A172 (cell line): ENCODE measurements at regions not wholly inside any gene's neighbourhood (a gene's known extent, or its start where the extent isn't known, plus 50 kb on each side); places are given as distances from the start of the nearest gene placed in this dataset.

Source experiments
- DNase-seq: peaks from one replicate; pipeline ENCODE4 v3.0.0-alpha.2; 2015; ENCODE audit warnings: low spot score

DNA sequence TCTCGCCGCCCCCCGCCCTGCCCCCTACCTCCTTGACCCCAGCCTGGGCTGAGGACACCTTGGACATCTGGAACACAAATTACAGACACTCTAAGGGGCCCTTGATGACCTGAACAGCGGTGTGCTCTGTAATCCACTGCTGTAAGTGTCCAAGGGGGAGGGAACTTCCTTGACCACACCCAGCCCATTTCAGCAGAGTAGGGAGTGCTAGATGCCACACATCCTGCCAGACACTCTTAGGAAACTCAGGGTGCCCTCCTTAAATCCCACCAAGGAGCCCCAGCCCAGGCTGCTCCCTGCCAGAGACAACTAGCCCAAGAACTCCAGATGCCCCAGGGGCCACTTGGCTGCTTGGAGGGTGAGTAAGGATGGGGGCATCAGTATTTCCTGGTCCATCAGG is 282.2 kb downstream of the RRAGC start:
- no peak for DNase-seq

DNA sequence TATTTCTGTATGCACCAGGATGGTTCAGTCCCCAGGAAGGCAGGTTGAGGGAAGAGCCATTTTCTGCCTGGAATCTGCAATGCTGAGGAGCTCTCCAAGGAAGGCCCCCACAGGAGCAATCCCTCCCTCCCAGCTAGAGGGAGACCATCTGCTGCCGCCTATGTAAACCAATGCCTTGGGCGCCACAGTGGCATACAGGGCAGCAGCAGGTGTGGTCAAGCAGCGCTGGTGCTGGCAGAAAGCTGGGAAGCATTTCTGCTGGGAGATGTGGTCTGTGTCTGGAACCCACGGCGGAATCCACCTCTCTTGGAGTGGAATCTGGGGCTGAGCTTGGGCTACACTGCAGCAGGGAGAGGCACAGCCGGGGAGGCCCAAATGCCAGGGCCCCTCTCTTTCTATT is 283.3 kb downstream of the RRAGC start:
- DNase-seq: no peak

DNA sequence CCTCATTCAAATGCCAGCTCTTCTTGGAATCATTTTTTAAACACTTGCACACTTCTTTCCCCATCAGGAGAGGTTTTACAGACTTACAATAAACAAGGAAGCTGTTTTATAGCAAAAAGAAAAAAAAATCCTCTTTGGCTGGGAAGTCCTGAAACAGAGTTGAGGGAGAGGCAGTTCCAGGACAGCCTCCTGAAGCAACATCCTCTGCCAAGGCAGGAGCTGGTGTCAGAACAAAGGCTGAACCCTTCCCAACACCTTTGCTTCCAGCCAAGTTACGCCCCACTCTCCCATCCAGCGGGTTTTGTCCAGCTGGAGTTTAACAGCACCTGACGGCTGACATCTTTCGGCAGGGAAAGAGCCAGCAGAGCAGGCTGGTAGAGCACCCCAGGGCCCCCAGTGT is 287.8 kb downstream of the RRAGC start:
- no peak for DNase-seq

DNA sequence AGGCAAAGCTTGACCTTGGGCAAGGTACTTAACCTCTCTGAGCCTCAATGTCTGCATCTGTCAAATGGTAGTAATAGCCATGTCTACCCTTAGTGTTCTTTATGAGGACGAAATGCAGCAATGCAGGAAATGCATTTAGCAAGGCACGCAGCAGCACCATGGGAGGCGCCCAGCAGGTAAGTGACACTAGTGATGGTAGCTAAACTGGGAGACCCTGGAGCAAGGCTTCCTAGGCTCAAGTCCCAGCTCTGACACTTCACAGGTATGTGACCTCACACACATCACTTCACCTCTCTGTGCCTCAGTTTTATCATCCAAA is 289.0 kb downstream of the RRAGC start:
- DNase-seq: no peak

DNA sequence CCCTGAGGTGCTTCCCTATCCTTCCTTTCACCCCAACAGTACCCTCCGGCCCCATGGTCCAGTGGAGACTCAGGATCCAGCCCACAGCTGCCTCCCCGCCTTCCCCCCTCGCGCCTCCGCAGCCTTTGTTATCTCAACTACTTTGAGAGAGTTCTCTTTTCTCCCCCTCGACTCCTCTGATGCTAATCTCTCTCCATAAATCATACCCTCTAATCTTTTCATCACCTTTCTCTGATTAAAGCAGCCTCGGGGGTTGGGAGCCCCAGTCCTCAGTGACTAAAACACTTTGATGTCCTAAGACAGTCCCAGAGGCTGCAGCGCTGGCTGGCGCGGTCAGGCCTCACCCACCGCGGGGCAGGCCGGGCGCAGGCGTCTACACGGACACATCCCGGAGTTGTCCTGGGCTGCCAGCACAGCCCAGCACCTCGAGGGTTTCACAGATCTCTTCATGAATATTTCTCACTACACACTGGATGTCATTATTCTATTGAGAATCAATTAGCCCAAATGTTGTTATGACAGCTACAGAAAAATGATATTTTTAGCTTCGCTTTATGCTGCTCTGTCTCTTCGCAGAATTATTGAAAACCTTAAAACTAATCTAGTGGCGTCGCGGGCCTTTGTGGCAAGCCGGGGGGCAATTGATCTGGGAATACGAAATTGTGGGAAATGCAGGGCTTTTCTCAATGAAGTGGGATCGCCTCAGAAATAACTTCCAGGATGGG is 289.5 kb downstream of the RRAGC start:
- DNase-seq: no peak

DNA sequence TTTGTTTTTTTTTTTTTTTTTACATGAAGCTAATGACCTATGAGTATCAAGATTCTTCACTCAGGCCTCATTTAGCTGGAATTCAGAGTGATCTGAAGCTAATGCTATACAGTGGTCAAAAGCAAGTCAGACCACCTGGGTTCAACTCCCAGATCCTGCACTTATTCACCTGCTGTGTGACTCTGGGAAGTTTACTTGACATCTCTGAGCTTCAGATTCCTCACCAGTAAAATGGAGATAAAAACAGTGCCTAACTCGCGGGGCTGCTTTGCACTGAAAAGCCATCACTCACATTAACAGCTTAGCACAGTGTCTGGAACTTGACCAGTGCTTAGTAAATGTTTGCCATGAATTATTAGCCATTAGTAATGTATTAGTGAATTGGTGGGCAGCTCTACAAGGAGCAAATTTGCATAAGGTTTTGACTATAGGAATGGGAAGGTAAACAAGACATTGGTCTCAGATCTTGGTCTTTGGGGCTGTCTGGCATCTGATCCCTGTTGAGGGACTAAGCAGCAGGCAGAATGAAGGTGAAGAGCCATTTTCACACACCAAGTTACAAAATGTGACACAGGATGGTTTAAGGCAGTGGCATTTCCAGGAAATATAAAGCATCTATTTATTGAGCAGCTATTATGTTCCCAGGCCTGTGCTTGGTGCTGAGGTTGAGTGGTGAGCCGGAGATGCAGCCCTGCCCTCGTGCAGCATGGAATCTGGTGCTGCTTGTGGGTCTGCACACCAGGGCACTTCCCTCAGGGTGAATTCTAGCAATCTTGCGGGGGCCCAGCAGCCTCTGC is 291.3 kb downstream of the RRAGC start:
- no peak for DNase-seq

DNA sequence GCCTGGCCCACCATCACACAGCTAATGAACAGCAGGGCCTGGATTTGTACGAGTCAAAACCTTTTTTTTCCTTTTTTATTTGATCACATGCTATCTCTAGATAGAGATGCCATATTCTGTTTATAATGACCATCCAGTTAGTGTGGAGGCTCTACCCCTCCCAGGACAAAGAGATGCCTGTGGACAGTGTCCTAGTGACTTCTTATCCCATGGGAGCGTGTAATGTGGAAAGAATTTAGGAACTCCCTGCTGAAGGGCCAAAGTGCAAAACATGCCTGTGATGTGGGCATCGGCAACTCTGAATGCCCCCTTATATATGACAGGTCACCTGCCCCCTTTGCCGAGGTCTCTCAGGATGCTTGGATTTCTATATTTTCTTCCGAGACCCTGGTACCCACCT is 292.2 kb downstream of the RRAGC start:
- DNase-seq: no peak

DNA sequence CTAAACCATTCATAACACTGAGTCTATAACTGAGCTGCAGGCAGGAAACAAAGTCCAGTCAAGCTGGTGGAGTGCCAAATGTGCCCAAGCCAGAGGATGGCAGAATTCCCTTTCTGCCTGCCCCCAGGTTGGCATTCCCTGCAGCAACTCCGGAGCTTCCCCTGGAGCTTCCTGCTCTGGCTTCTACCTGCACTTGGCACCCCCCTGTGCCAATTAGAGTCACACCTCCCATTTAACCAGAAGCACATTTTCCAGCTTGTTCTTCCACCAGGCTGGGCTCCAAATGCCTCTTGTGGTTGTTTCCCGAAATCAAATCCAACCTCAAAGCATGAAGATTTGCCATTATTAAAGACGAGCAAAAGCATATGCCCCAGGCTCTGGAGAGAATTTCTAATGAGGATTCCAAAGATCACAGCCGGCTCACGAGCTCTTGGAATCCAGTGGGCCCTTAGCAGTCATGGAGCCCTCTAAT is 294.5 kb downstream of the RRAGC start:
- no peak for DNase-seq

DNA sequence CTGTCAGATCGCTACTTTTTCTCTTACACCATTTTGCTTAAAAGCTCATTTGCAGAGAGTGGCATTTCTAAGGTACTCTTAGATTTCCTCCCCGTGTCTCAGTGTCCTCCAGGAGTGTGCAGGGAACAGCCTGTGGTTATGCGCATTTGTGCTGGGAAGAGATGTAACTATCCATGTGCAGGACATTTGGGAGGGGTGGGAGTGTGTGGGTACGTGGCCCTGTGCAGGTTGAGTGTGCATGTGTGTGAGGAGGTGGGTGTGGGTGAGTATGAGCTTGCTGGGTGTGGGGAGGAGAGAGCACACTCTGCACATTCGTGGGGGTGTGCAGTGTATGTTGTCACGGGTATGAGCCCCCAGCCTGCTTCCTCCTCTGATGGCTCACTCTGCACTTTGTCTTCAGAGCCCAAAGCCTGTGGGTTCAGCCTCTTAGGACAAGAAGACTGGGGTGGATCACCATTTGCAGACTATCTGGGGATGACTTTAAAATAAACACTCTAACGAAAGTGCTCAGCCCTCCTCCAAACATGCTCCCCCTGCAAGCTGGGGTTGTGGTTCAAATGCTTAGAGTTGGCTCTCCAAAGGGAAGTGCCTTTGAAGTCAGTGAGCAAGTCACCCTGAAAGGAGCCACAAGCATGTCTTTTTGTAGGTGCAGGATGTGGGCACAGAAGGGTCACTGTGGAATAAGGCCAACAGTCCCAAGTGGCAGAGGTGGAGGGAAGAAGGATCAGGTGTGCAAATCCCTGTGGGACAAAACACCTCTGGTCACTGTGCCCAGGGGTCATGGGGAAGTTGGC is 295.4 kb downstream of the RRAGC start:
- DNase-seq: no peak

DNA sequence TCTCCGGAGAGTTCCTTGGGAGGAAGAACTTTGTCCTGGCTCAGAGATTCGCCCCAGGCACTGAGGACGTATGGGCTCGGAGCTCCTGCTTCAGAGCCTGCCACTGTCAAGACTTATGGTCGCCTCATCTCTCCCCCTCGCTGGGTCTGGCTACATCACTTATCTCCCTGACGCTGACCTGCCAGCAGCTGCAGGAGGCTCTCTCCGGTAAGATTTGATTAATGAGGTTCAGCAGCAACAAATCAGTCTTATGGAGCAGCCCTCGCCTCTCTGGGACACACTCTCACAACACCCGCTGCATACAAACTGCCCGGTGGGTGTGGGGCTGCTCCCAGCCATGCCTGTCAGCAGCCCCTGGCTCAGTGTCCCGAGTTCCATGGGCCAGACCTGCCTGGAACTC is 297.8 kb downstream of the RRAGC start:
- no peak for DNase-seq

DNA sequence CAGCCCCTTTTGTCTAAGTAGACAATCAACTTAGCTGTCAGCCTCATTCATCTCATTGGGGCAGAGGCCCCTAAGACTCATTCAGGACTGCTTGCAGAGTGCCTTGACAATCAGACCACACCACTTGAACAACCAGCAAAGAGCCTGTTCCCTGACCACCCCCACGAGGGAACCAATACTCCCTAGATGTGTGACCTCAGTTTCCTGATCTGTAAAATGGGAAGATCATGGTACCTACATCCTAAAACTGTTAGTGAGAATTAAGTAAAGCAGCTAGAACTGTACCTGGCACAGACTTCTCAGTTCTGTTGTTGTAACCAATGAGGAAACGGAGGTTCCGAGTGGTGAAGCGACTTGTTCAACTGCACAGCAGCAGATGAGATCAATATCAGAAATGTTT is 298.5 kb downstream of the RRAGC start:
- no peak for DNase-seq

DNA sequence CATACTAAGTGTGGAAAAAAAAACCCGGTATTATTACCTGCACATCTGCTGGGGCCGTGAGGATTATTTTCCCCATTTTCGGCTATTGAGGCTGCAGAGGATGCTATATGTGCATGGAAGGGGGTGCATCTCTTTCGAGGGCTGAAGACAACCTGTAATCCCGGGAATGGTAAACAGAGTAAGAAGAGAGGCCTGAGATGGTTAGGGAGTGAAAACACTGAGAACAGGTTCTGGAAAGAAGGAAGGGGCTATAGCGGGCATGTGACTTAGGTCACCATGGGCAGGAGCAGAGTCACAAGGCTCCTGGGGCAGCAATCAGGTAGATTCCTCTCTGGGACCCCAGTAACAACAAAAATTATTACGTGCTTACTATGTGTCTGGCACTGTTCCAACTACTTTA is 299.1 kb downstream of the RRAGC start:
- DNase-seq: no peak

DNA sequence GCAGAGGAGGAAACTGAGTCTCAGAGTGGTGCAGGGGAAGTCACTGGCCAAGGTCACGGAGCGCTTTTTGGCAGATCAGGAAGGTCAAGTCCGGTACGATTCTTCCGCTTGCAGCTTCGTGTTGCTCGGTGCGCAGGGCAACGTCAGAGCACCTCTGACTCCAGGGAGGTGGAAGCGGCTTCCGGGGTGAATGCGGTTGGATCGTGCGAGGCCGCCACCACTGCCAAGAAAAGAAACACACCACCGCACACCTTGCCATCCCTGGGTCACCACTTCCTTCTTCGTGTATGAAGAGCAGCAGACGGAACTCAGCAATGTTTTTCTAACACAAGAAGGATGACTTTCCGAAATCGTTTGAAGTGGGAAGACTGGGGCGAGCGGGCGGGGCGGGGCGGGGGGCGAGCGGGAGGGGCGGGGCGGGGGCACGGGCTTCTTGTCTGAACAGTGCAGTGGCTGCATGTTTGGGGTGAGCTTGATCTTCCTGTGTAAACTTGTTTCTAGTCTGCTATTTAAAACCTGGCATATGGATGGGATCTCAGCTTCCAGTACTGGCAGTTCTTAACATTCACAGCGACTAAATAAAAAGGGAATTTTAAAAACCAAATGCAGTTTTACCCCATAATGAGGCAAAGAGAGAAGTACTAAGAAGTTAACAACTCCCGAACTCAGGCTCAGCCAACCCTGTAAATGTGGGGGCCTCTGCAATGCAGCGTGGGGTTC is 300.0 kb downstream of the RRAGC start:
- DNase-seq: no peak

DNA sequence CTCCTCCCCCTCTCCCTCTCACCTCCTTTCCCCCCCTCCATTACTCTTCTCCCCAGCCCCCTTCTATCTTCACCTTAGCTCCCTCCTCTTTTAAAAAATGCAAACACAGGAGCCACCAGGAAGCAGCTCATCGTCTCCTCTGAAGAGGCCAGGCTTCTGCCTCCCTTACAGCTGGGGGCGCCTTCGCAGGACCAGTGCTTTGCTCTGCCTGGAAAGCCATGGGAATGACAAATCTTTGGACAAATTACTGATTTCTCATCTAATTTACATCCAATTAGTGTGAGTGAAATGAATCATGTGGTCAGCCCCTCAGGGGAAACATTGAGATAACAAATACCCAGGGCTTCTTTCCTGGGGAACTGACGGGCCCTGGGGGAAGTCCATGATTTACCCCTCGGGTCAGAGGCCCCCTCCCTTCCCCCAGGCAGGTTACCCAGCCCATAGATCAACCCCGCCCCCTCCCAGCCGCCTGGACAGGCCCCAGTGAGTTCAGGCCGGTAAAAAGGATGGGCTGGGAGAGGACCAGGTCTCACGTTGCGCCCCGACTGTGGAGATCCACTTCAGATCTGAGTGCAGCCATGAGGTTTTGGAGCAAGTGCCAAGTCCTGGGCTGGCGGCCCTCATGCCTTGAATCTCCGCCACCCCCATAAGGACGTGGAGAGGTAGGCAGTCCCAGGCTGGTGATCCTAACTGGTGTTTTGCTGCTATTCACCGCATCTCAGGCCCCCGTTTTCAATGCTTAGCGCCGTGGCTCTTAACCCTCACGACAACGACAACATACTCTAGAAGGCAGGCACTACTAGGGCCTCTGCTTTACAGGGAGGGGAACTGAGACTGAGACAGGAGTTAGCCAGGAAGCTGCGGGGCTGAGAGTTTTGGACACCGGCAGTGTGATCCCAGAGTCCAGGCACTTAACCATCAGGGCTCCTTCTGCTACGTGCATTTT is 300.8 kb downstream of the RRAGC start:
- no peak for DNase-seq

DNA sequence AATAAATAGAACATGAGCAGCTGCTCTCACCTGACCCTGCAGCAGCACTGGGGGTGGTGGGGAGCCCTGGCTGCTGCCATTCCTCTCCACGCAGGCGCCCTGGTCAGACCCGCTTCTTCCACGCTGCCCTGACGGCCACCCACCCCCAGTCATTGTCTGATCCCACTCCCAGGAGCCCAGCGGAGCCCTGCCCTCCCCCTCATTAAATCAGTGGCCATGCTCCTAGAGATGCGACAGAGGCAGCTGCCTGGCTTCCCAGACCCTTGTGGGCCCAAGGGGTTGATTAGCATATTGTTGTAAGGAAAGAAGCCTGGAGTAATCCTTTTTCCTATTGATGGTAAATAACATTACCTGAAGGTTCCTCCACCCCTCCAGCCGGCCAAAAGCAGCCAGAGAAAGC is 301.5 kb downstream of the RRAGC start:
- DNase-seq: no peak

DNA sequence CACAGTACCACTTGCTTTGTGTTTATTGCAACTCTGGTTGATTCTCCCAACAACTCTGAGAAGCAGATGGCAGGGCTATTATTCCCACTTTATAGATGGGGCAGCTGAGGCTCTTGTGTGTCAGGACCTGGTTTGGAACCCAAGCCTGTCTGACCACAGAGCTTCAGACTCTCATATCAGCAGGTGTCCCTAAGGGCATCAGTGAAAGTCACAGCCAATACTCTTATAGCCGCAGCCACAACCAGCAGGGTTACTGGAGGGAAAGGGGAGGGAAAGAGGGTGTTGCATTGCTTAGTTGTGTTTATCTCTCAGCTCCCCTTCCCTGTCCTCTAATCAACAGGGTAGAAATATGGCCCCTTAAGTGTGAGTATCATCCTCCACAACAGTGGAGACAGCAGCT is 304.0 kb downstream of the RRAGC start:
- no peak for DNase-seq

DNA sequence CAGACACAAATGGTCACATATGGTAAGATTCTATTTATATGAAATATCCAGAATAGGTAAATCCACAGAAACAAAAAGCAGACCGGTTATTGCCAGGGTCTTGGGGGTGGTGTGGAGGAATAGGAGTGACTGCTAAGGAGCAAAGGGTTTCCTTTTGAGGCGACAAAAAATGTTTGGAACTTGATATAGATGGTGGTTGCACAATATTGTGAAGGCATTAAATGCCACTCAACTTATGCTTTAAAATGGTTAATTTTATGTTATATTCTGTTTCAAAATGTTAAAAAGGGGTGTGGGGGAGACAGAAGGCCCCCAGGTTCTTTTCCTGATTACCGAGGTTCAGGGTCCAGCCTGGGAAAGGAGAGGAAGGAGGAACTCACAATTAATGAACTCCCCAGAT is 304.4 kb downstream of the RRAGC start:
- DNase-seq: no peak

DNA sequence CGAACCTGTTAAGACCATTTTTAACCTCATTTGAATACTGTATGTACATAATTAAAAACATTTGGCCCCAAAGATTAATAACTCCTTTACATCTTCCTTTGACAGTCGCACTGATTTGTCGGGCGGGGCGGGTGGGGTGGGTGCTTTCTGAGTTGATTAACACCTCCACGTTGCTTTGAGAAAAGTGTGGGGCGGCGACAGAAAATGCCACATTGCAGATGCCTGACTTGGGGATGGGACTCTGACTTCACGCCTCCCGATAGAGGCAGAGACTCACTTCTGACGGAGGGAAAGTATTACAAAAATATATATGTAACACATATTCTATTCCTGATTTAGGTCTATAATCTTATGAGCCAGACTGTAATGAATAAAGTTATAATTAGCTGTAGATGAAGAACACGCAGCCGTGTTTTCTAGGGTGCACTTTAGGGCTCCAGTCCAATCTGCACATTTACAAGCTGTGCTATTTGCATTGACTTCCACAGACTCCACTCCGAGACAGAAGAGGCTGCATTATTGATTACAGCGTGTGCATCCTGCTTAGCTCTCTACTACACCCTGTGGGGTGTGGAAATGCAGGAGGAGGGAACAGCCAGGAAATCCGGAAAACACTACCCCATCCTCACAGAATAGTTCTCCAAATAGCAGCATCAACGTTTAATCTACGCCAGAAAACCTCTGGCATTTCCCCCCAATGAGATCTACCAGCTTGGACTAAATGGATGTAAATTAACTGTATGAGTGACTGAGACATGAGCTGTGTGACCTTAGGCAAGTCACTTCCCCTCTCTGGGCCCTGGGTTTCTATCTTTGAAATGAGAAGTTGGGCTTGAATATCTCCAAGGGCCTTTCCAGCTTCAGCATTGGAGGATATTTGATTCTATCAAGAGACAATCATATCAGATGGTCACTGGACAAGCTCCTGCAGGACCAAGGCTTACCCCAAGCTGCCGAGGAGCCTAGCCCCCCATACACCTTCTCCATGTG is 308.0 kb downstream of the RRAGC start:
- no peak for DNase-seq

DNA sequence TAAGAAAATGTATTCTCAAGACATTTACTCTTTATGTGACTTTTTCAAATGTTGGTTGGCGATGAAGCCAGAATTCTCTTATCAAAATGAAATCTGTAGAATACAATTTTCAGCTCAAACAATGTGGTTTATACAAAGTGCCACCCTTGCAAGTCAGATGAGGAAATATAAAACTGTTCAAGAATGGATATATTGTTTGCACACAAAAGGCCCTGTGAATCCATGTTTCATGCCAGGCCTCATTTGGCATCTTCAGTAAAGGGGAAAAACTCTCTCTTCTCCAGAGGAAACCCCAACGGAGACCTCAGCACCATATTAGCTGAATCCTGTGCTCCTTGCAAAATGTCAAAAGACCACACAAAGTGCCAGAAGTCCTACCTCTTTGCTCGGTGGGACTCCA is 310.4 kb downstream of the RRAGC start:
- no peak for DNase-seq

DNA sequence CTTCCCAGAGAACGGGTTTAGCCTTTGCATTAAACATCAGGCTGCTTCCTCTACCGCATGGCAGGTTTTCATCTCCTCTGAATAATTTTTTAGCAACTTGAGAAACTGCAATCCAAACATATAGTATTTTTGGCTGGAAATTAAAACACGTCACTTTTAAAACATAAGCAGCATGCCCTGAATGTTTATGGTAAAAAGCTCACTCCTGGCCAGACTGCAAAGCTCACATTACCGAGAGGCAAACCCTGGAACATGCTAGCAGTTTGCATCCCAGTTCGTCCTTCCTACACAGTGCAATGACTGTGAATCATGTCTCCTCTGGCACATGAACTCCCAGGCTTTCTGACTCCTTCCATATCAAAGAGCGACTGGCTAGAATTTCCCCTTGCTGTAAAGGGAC is 312.3 kb downstream of the RRAGC start:
- no peak for DNase-seq
